ENCODE measurements at regions not wholly inside any gene's neighbourhood (a gene's known extent, or its start where the extent isn't known, plus 50 kb on each side); places are given as distances from the start of the nearest gene placed in this dataset.

- DNase-seq = peak; percentile 6
- no peaks in the 10 kb centered on the region for H3K4me1 ChIP-seq (ENCODE audit: control insufficient read depth, insufficient read depth, low read length)
- Mint-ChIP-seq H3K36me3 (ENCODE audit: low read depth) (no peaks in the 10 kb centered on the region), H3K27ac (no peak overlapping the region), H3K4me3 (no peak overlapping the region), H3K9me3 (peaks cover 6% of the 10 kb centered on the region), H3K4me1 (no peaks in the 10 kb centered on the region), H3K27me3 (ENCODE audit: insufficient read depth) (no peaks in the 10 kb centered on the region)
- no peaks in the 10 kb centered on the region for H3K9me3 ChIP-seq (ENCODE audit: control insufficient read depth, low read length)
- WGBS, 2 experiments (ENCODE audit: insufficient coverage in 1 of 2, insufficient read length in 1 of 2) = 93 to 94% methylated on average over 7 to 8 of the region's 8 CpGs
- H3K36me3 ChIP-seq (ENCODE audit: control insufficient read depth, insufficient read depth, low read length) = no peaks in the 10 kb centered on the region
- H3K27ac ChIP-seq (ENCODE audit: low read depth, low read length) = no peak overlapping the region
- TF ChIP-seq, protein P1, sequence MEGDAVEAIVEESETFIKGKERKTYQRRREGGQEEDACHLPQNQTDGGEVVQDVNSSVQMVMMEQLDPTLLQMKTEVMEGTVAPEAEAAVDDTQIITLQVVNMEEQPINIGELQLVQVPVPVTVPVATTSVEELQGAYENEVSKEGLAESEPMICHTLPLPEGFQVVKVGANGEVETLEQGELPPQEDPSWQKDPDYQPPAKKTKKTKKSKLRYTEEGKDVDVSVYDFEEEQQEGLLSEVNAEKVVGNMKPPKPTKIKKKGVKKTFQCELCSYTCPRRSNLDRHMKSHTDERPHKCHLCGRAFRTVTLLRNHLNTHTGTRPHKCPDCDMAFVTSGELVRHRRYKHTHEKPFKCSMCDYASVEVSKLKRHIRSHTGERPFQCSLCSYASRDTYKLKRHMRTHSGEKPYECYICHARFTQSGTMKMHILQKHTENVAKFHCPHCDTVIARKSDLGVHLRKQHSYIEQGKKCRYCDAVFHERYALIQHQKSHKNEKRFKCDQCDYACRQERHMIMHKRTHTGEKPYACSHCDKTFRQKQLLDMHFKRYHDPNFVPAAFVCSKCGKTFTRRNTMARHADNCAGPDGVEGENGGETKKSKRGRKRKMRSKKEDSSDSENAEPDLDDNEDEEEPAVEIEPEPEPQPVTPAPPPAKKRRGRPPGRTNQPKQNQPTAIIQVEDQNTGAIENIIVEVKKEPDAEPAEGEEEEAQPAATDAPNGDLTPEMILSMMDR (conservative IDR thresholded peaks at IDR 0.05) = no peak
- no peaks in the 10 kb centered on the region for H3K27me3 ChIP-seq (ENCODE audit: control insufficient read depth, insufficient read depth, low read length, poor library complexity, severe bottlenecking)
- no peak overlapping the region for H3K4me3 ChIP-seq (ENCODE audit: low read length)
- no peak overlapping the region for H3K9ac ChIP-seq (ENCODE audit: extremely low read depth, low read length, poor library complexity, severe bottlenecking)
These were observed 333.4 kb downstream of the THBS2 start for GRCh38 chr6:168920289-168920688.

- TF ChIP-seq, protein P1 (conservative IDR thresholded peaks at IDR 0.05) = no peak
- Mint-ChIP-seq H3K27ac (no peak overlapping the region), H3K4me3 (no peak overlapping the region), H3K36me3 (ENCODE audit: low read depth) (no peaks in the 10 kb centered on the region), H3K9me3 (peaks cover 6% of the 10 kb centered on the region), H3K4me1 (no peaks in the 10 kb centered on the region), H3K27me3 (ENCODE audit: insufficient read depth) (no peaks in the 10 kb centered on the region)
- H3K9ac ChIP-seq (ENCODE audit: extremely low read depth, low read length, poor library complexity, severe bottlenecking) = no peak overlapping the region
- H3K27ac ChIP-seq (ENCODE audit: low read depth, low read length) = no peak overlapping the region
- H3K9me3 ChIP-seq (ENCODE audit: control insufficient read depth, low read length) = no peaks in the 10 kb centered on the region
- H3K4me1 ChIP-seq (ENCODE audit: control insufficient read depth, insufficient read depth, low read length) = no peaks in the 10 kb centered on the region
- no peak overlapping the region for H3K4me3 ChIP-seq (ENCODE audit: low read length)
- DNase-seq = no peak
- no peaks in the 10 kb centered on the region for H3K27me3 ChIP-seq (ENCODE audit: control insufficient read depth, insufficient read depth, low read length, poor library complexity, severe bottlenecking)
- 91 to 93% methylated on average over 13 of the region's 13 CpGs for WGBS, 2 experiments (ENCODE audit: insufficient coverage in 1 of 2, insufficient read length in 1 of 2)
- H3K36me3 ChIP-seq (ENCODE audit: control insufficient read depth, insufficient read depth, low read length) = no peaks in the 10 kb centered on the region
These were observed 334.0 kb downstream of the THBS2 start for GRCh38 chr6:168919470-168920179.

GRCh38 chr6:168916576-168917211 lies 337.0 kb downstream of the THBS2 start:
- no peaks in the 10 kb centered on the region for H3K27me3 Mint-ChIP-seq (ENCODE audit: insufficient read depth)
- H3K9me3 Mint-ChIP-seq = peaks cover 2% of the 10 kb centered on the region
- Histone ChIP-seq H3K27ac (ENCODE audit: low read depth, low read length) (no peak overlapping the region), H3K36me3 (ENCODE audit: control insufficient read depth, insufficient read depth, low read length) (no peaks in the 10 kb centered on the region), H3K9me3 (ENCODE audit: control insufficient read depth, low read length) (no peaks in the 10 kb centered on the region), H3K4me1 (ENCODE audit: control insufficient read depth, insufficient read depth, low read length) (no peaks in the 10 kb centered on the region), H3K27me3 (ENCODE audit: control insufficient read depth, insufficient read depth, low read length, poor library complexity, severe bottlenecking) (no peaks in the 10 kb centered on the region), H3K9ac (ENCODE audit: extremely low read depth, low read length, poor library complexity, severe bottlenecking) (no peak overlapping the region), H3K4me3 (ENCODE audit: low read length) (no peak overlapping the region)
- TF ChIP-seq, protein P1 (conservative IDR thresholded peaks at IDR 0.05) = no peak
- WGBS, 2 experiments (ENCODE audit: insufficient coverage in 1 of 2, insufficient read length in 1 of 2) = 70 to 73% methylated on average over 11 of the region's 11 CpGs
- DNase-seq = no peak
- no peaks in the 10 kb centered on the region for H3K36me3 Mint-ChIP-seq (ENCODE audit: low read depth)
- H3K4me1 Mint-ChIP-seq = no peaks in the 10 kb centered on the region
- H3K27ac Mint-ChIP-seq = no peak overlapping the region
- H3K4me3 Mint-ChIP-seq = no peak overlapping the region

All from endodermal cell (in vitro differentiated cells).